Astrocyte (in vitro differentiated cells and primary cell): ENCODE measurements at regions not wholly inside any gene's neighbourhood (a gene's known extent, or its start where the extent isn't known, plus 50 kb on each side); places are given as distances from the start of the nearest gene placed in this dataset.
A peak's percentile ranks its signal among the peaks of the same experiment; 100 is the strongest.

Source experiments
- DNase-seq: peaks from one replicate; pipeline ENCODE4 v3.0.0-alpha.2; 2010; ENCODE audit warnings: low read depth
- FAIRE-seq: peaks from 2 replicates; lab custom pipeline; 2011; peaks lifted over from hg19 to GRCh38; lab: Jason Lieb, UNC
- H2AFZ ChIP-seq: 2 replicates; pipeline ENCODE4 v1.6.0; 2012; ENCODE audit warnings: low read depth, low read length, inconsistent platforms
- H3K27ac ChIP-seq: 2 replicates; pipeline ENCODE4 v1.5.1; 2011; ENCODE audit warnings: low read depth, low read length, inconsistent platforms
- H3K27me3 ChIP-seq: 2 replicates; pipeline ENCODE4 v1.6.0; 2011; ENCODE audit warnings: low read length, inconsistent platforms; ENCODE audit not compliant: insufficient read depth
- H3K36me3 ChIP-seq: 2 replicates; pipeline ENCODE4 v1.5.1; 2011; ENCODE audit warnings: low read length, inconsistent platforms; ENCODE audit not compliant: insufficient read depth
- H3K4me1 ChIP-seq: 2 replicates; pipeline ENCODE4 v1.5.1; 2011; ENCODE audit warnings: low read length, inconsistent platforms; ENCODE audit not compliant: insufficient read depth
- H3K4me2 ChIP-seq: 2 replicates; pipeline ENCODE4 v1.6.0; 2012; ENCODE audit warnings: low read length, inconsistent platforms
- H3K4me3 ChIP-seq: 2 replicates; pipeline ENCODE4 v1.5.1; 2011; ENCODE audit warnings: low read depth, mild to moderate bottlenecking, low read length, inconsistent platforms; ENCODE audit not compliant: insufficient read depth
- H3K79me2 ChIP-seq: 2 replicates; pipeline ENCODE4 v1.6.0; 2012; ENCODE audit warnings: mild to moderate bottlenecking, low read length, inconsistent platforms; ENCODE audit not compliant: insufficient read depth
- H3K9ac ChIP-seq: 2 replicates; pipeline ENCODE4 v1.6.0; 2012; ENCODE audit warnings: mild to moderate bottlenecking, low read length, inconsistent platforms
- H3K9me3 ChIP-seq: 2 replicates; pipeline ENCODE4 v1.5.1; 2012; ENCODE audit warnings: low read depth, mild to moderate bottlenecking, low read length, inconsistent platforms; ENCODE audit not compliant: insufficient read depth
- H4K20me1 ChIP-seq: 2 replicates; pipeline ENCODE4 v1.6.0; 2012; ENCODE audit warnings: low read length, inconsistent platforms; ENCODE audit not compliant: insufficient read depth
- H3K27ac Mint-ChIP-seq: one replicate; pipeline ENCODE4 v1.8.0; 2021; ENCODE audit warnings: mild to moderate bottlenecking, mixed read lengths; ENCODE audit not compliant: unreplicated experiment
- H3K27me3 Mint-ChIP-seq: one replicate; pipeline ENCODE4 v1.8.0; 2021; ENCODE audit warnings: low read depth, mixed read lengths; ENCODE audit not compliant: unreplicated experiment
- H3K36me3 Mint-ChIP-seq: one replicate; pipeline ENCODE4 v1.8.0; 2021; ENCODE audit warnings: low read depth, mixed read lengths; ENCODE audit not compliant: unreplicated experiment
- H3K4me1 Mint-ChIP-seq: one replicate; pipeline ENCODE4 v1.8.0; 2021; ENCODE audit warnings: low read depth, mixed read lengths; ENCODE audit not compliant: unreplicated experiment
- H3K4me3 Mint-ChIP-seq: one replicate; pipeline ENCODE4 v1.8.0; 2021; ENCODE audit warnings: mild to moderate bottlenecking, moderate library complexity, mixed read lengths; ENCODE audit not compliant: unreplicated experiment
- H3K9me3 Mint-ChIP-seq: one replicate; pipeline ENCODE4 v1.8.0; 2021; ENCODE audit warnings: mild to moderate bottlenecking, mixed read lengths; ENCODE audit not compliant: unreplicated experiment
- CTCF ChIP-seq: IDR thresholded peaks from 2 replicates; pipeline ENCODE4 v1.5.1; 2011; ENCODE audit warnings: low read depth, mild to moderate bottlenecking, inconsistent platforms, low read length, moderate library complexity; ENCODE audit not compliant: insufficient read depth
- EZH2 ChIP-seq: IDR thresholded peaks from 2 replicates; pipeline ENCODE4 v1.6.1; 2012; ENCODE audit warnings: mild to moderate bottlenecking, low read length, inconsistent platforms; ENCODE audit not compliant: insufficient read depth

GRCh38 chr6:145042559-145042958 lies 692.8 kb downstream of the EPM2A start:
- peaks cover 5% of the 10 kb centered on the region for H3K9me3 Mint-ChIP-seq
- Histone ChIP-seq H3K4me2 (no peak overlapping the region), H3K4me3 (no peak overlapping the region), H3K9me3 (no peaks in the 10 kb centered on the region), H3K9ac (no peak overlapping the region), H3K36me3 (no peaks in the 10 kb centered on the region), H2AFZ (no peak overlapping the region), H3K27ac (no peak overlapping the region), H4K20me1 (no peaks in the 10 kb centered on the region), H3K27me3 (no peaks in the 10 kb centered on the region), H3K79me2 (no peaks in the 10 kb centered on the region), H3K4me1 (no peaks in the 10 kb centered on the region)
- H3K27me3 Mint-ChIP-seq = no peaks in the 10 kb centered on the region
- no peak for TF ChIP-seq EZH2
- peaks cover 10% of the 10 kb centered on the region for H3K4me1 Mint-ChIP-seq
- H3K4me3 Mint-ChIP-seq = no peak overlapping the region
- no peaks in the 10 kb centered on the region for H3K36me3 Mint-ChIP-seq
- no peak overlapping the region for H3K27ac Mint-ChIP-seq
- DNase-seq (no peak), FAIRE-seq (no peak)

- Mint-ChIP-seq H3K4me3 (no peak overlapping the region), H3K36me3 (no peaks in the 10 kb centered on the region), H3K27ac (no peak overlapping the region), H3K9me3 (peaks cover 5% of the 10 kb centered on the region), H3K4me1 (peaks cover 7% of the 10 kb centered on the region), H3K27me3 (no peaks in the 10 kb centered on the region)
- no peaks in the 10 kb centered on the region for H3K9me3 ChIP-seq
- H3K9ac ChIP-seq = no peak overlapping the region
- H3K27me3 ChIP-seq = no peaks in the 10 kb centered on the region
- no peaks in the 10 kb centered on the region for H3K36me3 ChIP-seq
- no peak overlapping the region for H3K4me3 ChIP-seq
- TF ChIP-seq CTCF (no peak), EZH2 (no peak)
- no peak overlapping the region for H3K27ac ChIP-seq
- no peak for FAIRE-seq
- no peak overlapping the region for H2AFZ ChIP-seq
- no peaks in the 10 kb centered on the region for H4K20me1 ChIP-seq
- no peaks in the 10 kb centered on the region for H3K4me1 ChIP-seq
- H3K4me2 ChIP-seq = peak overlapping the region; percentile 16
- no peak for DNase-seq
- no peaks in the 10 kb centered on the region for H3K79me2 ChIP-seq
Observed at GRCh38 chr6:145043926-145044500, 691.3 kb downstream of the EPM2A start.

- no peaks in the 10 kb centered on the region for H3K27me3 Mint-ChIP-seq
- Histone ChIP-seq H2AFZ (no peak overlapping the region), H3K27ac (no peak overlapping the region), H4K20me1 (no peaks in the 10 kb centered on the region), H3K4me3 (no peak overlapping the region), H3K4me1 (no peaks in the 10 kb centered on the region), H3K9me3 (no peaks in the 10 kb centered on the region), H3K9ac (no peak overlapping the region), H3K27me3 (no peaks in the 10 kb centered on the region), H3K4me2 (peak overlapping the region; percentile 16), H3K36me3 (no peaks in the 10 kb centered on the region), H3K79me2 (no peaks in the 10 kb centered on the region)
- H3K9me3 Mint-ChIP-seq = peaks cover 5% of the 10 kb centered on the region
- no peaks in the 10 kb centered on the region for H3K36me3 Mint-ChIP-seq
- H3K4me3 Mint-ChIP-seq = no peak overlapping the region
- TF ChIP-seq CTCF (no peak), EZH2 (no peak)
- H3K27ac Mint-ChIP-seq = peak overlapping the region; percentile 37
- peaks cover 7% of the 10 kb centered on the region for H3K4me1 Mint-ChIP-seq
- DNase-seq = peak; percentile 55
- FAIRE-seq = peak; percentile 54
Observed at GRCh38 chr6:145044641-145045246, 690.6 kb downstream of the EPM2A start.
